ENCODE measurements at regions not wholly inside any gene's neighbourhood (a gene's known extent, or its start where the extent isn't known, plus 50 kb on each side); places are given as distances from the start of the nearest gene placed in this dataset.

DNA sequence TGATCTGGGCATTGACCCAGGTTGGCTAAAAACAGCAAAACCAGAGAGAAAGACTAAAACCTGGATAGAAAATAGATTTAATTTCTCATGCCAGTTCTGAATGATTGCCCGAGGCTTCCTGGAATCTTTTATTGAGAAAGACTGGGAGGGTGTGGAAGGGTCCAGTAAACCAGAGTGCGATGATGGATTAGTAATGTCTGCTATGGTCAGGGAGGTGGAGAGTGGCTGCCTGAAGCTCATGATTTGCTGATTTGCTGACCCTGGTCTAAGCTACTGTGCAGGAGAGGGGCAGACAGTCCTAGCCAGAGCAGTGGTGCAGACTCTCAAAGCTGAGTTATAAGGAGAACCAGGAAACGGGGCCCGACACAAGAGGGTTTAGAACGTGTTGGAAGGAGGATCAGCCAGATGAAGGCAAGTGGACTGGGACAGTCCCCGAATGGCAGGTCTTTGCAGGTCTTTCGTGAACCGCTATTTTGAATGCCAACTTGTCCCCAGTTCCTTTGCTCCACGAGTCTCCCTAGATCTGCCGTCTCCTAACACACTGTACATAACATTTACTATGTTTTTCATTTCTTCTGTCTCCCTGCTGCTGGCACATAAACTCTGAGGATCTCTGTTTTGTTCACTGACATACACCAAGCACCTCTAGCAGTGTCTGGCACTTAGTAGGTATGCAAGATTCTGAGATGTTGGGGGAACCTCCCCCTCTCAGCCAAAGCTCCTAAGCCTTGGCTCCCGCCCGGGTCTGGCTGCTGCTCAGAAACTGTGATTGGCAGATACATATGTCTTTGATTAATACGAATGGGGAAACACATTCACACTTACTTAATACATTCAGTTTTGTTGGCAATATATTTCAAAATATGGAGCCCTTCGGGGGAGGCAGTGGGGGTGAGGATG, 237.3 kb upstream of the TNRC6C start:
- no peak for DNase-seq

DNA sequence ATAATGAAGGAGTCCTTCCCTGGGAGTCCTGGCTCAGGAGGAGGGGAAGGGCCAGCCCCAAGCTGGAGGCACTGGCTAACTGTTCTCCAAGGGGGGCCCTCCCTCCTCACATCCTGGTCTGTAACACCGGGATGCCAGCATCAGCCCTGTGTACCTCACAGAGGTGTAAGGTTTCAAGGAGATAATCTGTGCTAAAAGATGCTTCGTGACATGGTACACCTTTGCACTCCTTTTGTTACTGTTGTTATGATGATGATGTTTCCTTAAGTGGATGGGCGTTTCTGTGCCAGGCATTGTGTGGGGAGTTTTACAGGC, 236.7 kb upstream of the TNRC6C start:
- no peak for DNase-seq

DNA sequence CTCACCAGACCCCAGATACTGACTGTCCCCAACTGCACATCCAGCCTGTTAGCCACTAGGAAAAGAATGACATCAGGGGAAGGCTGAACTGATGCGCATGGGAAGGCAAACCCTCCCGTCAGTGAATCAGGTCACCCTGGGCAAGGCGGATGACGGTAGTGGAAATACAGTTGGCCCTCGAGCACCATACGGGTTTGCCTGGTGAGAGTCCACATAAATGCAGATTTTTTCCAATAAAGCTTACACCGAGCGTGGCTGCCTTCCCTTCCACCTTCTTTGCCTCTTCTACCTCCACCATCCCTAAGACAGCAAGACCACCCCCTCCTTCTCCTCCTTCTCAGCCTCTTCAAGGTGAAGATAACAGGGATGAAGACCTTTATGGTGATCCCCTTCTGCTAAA, 236.1 kb upstream of the TNRC6C start:
- no peak for DNase-seq

DNA sequence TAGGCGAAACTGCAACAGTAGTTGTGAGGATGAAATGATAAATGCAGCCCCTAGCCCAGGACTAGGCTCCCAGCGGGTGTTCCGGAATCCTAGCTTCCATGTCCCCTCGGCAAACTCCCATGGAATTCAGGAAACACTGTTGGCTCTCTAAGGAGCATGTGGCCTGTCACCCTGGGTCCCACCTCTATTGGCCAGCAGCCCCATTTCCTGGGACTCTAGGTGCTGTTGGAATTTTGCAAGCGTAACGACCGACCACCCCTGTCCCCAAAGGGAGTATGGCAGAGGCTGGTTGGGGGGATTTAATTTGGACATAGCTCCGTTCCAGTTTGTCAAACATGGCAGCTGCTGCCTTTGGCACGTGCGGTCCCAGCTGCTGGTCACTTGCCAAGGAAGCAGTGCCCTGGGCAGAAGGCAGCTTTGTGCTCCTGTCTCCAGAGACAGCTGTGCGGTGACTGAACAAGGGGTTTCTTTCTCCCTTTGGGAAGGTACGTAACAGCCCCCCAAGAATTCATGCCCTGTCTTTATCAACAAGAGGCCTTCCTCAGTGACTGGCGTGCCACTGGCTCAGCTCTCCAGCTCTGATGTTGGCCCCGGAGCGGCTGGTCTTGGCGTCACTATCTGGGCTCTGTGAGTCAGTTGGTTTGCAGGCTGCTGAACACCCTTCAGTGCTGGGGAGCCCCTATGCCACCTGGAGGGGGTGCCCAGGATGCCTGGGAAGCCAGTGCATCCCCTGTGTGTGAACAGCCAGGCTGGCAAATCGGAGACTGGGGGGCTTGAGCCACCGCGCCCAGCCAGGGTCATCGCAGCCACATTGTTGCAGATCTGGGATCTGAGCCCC, 235.2 kb upstream of the TNRC6C start:
- no peak for DNase-seq

DNA sequence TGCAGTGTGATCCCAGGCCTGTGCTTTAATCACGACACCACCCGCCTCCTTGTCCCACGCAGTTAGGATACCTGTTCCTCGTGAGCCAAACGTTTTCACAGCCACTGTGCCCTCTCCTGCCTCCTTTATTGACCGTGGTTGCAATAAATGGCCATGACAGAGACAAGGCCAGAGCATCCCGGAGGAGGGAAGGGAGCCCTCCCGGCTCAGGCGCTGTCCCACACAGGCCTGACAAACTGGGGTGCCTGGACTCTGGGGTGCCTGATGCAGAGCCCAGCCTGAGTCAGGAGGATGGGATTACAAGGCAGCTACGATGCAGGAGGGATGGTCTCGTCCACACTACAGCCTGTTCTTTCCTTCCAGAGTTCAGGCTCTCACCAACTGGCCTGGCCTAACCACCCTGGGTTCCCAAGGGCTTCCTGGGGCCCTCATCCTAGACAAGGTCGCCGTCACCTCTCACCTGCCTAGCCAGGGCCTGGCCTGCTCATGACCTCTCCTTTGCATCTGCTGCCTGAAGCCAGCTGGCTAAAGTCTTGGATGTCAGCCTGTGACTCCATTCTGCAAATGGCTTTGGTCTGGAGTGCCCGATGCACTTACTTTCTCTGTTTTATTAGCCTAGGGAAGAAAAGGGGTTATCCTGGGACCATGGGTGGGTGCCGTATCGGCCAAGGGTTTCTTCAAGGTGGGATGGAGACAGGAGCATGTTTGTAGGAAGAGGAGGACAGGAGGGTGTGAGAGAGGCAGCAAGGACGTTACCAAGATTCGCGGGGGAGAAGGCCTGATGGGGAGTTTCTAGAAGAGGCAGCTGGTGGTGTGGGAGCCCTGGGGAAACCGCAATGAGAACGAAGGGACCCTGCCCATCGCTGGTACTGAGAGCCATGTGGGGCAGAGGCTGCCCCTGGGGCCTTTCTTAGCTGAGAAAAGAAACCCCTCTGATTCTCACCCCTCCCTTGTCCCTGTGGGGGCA, 234.3 kb upstream of the TNRC6C start:
- no peak for DNase-seq

DNA sequence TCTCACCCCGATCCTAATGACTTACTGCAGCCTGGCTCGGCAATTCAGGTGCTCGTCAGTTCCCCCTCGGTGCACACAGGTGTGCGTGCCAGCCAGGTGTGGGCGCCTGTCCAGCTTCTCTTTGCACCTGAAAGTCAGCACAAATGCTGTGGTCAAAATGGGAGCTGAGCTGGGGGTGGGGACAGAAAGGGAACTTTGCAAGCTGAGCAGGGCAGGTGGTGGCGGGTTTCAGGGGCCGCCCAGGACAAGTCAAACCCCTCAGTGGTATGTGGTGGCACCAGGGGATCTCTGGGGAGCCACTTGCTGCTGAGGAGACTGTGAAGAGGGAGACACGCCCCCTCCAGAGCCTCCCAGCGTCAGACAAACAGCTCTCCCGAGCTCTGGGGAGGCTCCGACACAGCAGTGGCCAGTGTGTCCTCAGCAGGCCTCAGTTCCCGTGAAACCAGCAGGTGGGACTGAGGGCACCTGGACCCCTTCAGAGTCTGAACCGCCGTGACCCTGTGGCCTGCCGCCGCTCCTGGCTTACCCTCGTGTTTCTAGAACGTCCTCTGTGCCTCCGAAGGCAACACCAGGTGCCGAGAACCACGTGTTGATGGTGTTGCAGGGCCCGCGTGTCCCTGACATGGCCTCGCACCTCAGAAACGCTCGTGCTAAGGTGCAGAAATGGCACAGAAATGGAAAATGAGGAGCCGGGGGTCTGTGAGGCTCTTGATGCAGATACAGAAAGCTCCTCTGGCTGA, 233.5 kb upstream of the TNRC6C start:
- DNase-seq = no peak

DNA sequence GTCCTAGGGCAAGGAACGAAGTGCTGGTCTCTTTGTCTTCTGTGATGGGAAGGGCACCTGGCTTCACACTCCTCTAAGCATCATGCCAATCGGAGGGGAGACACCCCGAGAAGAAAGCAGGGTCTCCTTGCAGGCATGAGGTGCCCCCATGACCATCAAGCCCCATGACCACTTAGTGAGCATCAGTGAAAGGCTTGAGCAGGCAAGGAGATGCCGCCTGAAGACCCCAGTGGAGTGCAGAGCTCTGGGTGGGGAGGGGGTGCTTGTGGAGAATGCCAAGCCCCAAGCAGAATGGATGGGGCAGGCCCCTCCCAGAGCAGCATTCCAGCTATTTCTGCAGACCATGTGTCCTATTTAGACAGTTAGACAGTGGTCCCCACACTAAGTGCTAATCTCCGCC, 232.7 kb upstream of the TNRC6C start:
- no peak for DNase-seq

DNA sequence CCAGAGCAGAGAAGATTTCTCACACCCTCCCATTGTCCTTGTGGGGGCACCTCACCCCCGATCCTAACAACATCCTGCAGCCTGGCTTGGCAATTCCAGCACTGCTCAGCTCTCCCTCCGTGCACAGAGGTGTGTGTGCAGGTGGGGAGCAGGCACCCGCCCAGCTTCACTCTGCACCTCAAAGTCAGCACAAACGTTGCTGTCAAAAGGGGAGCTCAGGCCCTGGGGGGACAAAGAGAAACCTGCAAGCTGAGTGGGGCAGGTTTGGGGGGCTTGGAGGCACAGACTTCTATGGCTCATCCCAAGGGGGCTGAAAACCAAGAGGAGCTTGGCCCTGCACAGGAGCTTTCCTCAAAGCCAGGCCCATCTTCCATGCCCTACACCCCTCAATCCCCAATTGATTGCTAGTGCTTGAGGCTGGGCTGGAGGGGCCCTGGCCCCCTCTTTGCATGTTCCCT, 231.9 kb upstream of the TNRC6C start:
- DNase-seq = no peak

DNA sequence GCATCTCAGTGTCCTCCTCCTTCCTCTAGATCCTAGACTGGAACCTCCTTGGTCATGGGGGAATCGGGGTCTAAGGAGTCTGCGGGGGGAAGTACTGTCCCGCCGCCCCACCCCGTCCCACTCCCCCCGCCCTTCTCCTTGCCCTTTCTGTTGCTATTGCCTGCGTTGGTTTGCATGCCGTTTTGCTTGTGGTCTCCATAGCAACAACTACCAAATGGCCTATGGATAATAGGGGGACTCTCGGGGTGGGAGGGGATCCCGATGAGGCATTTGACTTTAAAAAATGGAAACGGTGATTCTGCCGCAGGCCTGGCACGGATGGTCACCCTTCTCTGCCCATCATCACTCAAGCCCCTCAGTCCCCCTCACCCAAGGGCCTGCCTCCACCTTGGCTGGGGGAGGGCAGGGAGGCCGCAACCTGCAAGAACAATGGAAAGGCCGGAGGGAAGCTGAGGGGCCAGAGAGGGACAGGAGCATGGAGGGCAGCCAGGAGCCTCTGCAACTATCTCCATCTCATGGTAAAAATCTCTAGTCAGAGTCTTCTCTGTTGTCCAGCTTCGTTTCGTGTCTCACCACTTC, 231.4 kb upstream of the TNRC6C start:
- no peak for DNase-seq

DNA sequence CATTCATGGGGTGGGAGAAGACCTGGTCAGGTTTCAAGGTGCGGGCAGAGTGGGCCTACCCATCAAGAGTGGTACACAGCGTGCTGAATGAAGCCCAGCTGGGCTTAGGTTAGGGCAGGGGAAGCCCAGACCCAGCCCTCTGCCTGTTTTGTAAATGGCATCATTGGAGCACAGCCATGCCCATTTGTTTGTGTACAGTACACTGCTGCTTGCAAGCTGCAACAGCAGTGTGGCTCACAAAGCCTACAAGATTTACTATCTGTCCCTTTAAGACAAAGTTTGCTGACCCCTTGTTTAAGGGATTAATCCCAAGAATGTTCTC, 230.1 kb upstream of the TNRC6C start:
- DNase-seq = no peak

DNA sequence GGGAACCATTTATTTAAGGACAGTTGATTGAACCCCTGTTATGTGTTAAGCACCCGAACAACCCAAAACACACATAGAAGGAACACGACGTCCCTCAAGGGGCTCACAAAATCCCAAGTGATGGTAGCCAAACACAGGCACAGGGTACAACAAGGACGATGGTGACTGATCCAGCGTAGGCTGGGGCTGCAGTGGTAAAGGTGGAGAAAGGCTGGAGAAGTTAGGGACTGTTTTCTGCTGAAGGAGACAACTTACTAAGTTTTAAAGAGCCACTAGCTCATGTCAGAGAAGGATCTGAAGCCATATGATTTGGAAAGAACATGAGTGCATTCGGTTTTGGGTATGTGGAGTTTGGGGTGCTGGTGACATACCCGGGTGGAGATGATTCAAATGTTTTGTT, 229.6 kb upstream of the TNRC6C start:
- no peak for DNase-seq

DNA sequence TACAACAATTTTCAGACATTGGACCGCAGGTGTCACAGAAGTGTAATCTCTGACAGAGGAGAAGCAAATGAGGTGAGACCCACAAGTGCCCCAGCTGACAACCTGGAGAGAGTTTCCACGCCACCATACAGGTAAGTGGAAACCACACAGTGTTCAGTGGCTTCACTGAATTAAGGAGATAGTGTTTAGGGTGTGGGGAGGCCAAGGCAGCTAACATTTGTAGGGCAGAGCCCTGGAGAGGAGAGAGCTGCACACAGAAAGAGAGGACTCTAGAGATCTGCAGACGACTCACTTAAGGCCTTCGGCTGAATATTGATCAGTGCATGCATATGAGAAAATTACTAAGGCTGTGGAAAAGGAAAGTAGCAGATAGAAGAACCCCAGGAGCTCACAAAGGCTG, 228.9 kb upstream of the TNRC6C start:
- no peak for DNase-seq

DNA sequence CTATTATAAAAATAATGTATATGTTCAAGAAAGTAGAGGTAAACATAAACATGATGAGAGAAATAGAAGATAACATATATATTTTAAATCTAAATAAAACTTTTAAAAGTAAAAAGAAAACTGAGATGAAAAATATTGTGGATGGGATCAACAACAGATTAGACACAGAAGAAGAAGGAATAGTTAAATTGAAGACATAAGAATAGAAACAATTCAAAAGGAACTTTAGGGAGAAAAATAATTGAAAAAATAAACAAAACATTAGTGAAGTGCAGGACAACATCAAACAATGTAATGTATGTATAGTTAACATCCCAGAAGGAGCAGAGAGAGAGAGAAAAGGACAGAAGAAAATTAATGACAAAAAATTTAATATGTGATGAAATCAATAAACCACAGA, 228.1 kb upstream of the TNRC6C start:
- DNase-seq = no peak

DNA sequence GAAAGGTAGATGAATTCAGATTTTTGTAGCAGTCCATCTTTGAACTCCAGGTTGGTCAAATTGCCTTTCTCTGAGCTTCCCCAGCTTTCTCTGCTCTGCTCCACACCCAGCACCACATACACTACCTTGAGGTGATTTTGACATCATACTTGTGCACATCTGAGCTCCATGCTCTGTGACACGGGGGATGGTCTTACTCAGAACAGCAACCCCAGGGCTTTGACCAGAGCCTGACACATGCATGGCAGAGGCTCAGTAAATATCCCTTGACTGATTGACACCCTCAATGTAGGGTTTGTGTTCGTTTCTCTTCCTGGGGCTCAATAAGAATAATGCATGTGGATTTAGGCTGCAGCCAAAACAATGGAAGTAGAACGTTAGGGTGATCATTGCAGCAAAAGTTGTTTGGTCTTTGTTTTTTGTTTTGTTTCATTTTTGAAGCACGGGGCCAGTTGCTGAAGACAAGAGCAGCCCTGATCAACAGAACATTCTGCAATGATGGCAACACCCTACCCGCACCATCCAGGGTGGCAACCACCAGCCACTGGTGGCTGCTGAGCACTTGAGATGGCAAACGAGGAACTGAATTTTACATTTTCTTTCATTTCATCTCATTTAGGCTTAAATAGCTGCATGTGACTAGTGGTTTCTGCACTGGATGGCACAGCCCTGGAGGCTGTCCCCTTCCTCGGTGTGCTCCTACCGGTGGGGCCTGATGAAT, 224.8 kb upstream of the TNRC6C start:
- no peak for DNase-seq

DNA sequence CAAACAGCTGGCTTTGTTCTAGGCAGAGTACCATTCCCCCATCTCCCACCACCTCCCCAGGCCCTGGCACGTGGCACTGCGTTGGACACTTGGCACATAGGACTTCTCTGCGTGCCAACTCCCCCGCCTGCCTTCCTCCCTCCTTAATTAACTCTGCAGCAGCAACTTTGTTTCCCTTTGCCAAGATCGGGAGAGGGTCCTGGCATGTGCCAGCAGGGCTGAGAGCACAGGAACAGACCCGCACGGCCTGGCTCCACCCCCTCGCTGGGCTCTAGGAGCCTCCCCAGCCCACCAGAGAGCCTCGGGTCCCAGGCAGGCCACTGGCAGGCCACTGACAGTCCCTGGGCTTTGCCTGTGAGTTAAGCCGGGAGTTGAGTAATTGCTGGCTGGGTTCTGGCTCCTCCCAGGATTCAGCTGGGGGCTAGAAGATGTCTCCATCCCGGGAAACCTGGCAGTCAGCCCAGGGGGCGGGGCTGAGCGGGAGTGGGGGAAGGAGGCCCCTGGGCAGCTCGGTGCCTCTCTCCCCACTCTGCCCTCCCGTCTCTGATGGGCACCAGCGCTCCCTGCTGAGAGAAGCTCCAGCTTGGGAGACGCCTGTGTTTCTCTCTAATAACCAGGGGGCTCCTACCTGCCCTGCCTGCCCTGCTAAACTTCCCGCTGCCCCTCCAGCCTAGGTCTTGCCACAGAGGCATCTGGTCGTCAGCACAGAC, 224.0 kb upstream of the TNRC6C start:
- no peak for DNase-seq

DNA sequence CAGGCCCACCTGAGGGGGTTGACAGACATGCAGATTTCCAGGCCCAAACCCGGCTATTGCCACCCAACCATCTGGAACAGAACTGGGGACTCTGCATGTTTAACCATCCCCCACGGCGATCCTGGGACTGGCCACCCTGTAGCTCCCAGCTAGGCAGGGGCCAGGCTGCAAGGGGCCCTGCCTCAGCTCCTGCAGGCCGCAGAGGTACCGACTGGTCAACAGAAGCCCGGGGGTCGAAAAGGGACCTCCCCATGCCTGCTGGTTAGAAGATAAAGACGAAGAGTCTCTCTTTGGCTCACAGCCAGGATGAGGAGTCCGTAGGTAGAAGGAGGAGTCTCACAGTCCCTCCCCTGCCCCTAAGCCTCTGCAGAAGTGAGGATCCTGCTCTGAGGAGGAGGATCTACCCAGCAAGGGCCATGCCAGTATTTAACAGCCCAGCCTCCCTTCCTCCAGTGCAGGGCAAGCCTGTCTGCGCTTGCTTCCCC, 223.4 kb upstream of the TNRC6C start:
- DNase-seq = no peak

DNA sequence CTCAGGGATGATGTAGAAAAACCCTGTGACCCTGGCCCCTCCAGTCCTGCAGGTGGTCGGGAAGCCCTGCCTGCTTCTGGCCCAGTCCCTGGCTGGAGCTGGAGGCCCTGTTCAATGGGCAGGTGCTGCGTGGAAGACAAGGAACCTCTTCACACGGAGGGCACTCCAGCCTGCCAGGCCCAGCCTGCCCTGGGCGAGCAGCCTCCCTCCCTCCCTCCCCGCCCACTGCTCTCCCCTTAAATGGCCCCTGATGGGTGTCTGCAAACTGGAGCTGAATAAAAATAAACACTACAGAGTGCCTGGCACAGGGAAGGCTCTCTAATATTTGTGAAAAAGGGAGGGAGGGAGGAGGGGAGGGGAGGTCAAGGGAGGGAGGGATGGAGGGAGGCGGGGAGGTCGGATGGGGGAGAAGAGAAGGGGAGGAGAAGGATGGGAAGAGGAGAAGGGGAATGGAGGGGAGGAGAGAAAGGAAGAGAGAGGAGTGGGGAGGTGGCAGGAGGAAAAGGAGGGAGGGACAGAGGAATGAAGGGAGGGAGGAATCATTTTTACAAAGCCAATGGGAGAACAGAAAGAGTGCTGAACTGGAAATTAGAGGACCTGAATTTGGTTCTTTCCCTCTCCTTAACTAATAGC, 222.8 kb upstream of the TNRC6C start:
- no peak for DNase-seq

DNA sequence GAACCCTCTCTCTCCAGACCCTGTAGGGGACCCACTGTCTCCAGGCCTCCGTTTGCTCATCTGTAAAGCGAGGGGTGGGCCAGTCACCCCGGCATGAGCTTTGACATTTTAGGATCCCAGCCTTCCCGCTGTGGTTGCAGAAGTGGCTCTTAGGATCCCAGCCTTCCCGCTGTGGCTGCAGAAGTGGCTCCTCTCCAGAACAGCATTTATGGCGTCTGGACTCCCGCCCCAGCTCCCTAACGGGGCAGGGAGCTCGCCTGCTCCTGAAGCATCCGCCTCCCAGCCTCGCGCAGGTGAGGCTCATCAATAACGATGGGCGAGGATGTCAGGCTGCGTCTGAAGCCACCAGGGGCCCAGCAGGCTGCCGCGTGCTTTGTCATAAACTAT, 222.3 kb upstream of the TNRC6C start:
- DNase-seq = no peak

DNA sequence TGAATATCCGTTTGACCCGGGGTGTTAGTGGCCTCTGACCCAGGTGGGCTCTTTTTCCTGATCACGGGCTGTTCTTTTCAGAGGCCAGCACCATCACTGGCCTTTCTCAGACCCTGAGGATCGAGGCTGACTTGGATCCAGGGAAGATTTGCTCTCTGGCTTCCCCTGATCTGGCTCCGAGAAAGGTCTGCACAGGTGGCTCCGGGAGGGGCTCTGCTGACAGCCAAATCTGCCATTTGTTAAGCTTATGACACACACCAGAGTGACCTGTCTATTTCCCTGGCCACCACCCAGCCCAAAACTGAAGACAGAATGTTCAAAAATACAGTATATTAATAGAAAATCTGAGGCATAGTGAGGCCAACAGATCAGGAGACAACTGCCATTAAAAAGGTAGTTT, 221.8 kb upstream of the TNRC6C start:
- DNase-seq = no peak

All from CD4-positive, alpha-beta T cell treated with Interleukin-1 beta for 1 hour (primary cell).